OCI-LY7 (cell line): ENCODE measurements at regions not wholly inside any gene's neighbourhood (a gene's known extent, or its start where the extent isn't known, plus 50 kb on each side); places are given as distances from the start of the nearest gene placed in this dataset.

Experiments
- EZH2phosphoT487 ChIP-seq: fragments of 200-600 bp; sonication (generic); IDR thresholded peaks from 2 replicates; pipeline ENCODE4 v1.6.1; 2018; ENCODE audit warnings: low read depth, borderline replicate concordance, mild to moderate bottlenecking, mixed run types, antibody characterized with exemption, low read length, moderate library complexity, mixed read lengths
- TF ChIP-seq, protein P1 (sequence below): fragments of 200-600 bp; sonication (generic); conservative IDR thresholded peaks from 2 replicates; pipeline ENCODE4 v1.5.1; 2014; ENCODE audit warnings: mild to moderate bottlenecking, antibody characterized with exemption, low read length, moderate library complexity, mixed read lengths

DNA sequence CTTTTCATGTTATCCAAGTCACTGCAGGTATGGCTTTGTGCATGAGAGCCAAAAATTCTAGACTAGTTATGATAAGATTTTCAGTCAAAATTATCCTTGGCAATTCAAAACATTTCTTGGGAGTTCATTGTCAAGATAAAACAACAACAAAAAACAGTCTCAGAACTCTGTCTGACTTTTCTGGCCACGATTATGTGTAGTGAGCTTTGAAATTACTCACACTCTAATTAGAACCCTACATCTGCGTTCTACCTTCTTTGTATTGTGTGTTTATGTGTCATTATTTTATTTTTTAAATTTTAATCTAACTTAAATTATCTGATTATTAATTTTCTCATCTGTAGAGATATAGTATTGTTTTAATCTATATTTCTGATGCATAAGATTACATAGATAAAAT, 459.2 kb downstream of the FRK start:
- TF ChIP-seq, protein P1, sequence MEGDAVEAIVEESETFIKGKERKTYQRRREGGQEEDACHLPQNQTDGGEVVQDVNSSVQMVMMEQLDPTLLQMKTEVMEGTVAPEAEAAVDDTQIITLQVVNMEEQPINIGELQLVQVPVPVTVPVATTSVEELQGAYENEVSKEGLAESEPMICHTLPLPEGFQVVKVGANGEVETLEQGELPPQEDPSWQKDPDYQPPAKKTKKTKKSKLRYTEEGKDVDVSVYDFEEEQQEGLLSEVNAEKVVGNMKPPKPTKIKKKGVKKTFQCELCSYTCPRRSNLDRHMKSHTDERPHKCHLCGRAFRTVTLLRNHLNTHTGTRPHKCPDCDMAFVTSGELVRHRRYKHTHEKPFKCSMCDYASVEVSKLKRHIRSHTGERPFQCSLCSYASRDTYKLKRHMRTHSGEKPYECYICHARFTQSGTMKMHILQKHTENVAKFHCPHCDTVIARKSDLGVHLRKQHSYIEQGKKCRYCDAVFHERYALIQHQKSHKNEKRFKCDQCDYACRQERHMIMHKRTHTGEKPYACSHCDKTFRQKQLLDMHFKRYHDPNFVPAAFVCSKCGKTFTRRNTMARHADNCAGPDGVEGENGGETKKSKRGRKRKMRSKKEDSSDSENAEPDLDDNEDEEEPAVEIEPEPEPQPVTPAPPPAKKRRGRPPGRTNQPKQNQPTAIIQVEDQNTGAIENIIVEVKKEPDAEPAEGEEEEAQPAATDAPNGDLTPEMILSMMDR = no peak
- TF ChIP-seq EZH2phosphoT487 = no peak
